Gastroesophageal sphincter (tissue), 3 donors: ENCODE measurements at regions not wholly inside any gene's neighbourhood (a gene's known extent, or its start where the extent isn't known, plus 50 kb on each side); places are given as distances from the start of the nearest gene placed in this dataset.

Source experiments
- CTCF ChIP-seq, 4 experiments: fragments of 200-600 bp in 2 of 4; fragments of 450-650 bp in 2 of 4; sonication (generic) in 1 of 4; IDR thresholded peaks; one replicate each; pipeline ENCODE4 v1.5.1; 2017 to 2019; ENCODE audit warnings: antibody characterized with exemption in 4 of 4, mild to moderate bottlenecking in 2 of 4, moderate library complexity in 2 of 4
- POLR2A ChIP-seq, 2 donors: fragments of 450-650 bp; IDR thresholded peaks; one replicate each; pipeline ENCODE4 v1.6.1; 2017; ENCODE audit warnings: antibody characterized with exemption in 2 of 2, mild to moderate bottlenecking in 2 of 2, moderate library complexity in 1 of 2
- POLR2AphosphoS5 ChIP-seq: sonication (generic); formaldehyde crosslinking; IDR thresholded peaks from one replicate; pipeline ENCODE4 v1.6.1; 2017; ENCODE audit warnings: antibody characterized with exemption

DNA sequence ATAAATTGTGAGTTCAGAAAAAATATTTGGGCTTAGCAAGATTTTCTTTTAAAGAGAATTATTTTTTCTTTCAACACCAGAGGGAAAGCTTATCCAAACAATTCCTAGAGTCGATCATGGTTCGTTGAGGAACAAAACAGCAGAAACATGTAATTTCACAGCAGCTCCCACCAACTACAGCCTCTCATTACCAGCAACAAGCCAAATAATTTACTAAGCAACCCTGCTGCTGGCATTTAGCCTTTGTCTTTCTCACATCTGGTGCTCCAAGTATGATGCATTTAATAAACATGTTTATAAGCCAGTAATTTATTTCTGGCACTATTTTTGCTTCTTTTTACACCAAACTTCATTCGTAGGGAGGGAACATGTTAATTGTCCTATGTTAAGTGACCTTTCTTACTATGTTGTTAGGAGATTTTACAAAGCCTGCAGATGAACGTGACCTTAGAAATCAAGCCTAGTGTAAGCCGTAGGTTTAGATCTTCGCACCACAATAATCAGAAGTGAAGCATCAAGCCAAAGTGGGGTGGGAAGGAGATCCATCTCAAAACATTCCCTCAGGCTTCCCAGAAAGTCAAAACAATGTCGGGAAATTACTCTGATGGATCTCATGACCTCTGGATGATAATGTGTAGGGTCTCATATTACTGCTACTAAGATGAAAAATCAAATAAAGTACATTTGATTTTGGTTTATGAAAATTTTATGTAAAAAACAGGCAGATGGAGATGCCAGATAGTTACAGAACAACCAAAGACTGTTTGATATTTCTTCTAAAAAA is 128.4 kb downstream of the RPAP3 start:
- TF ChIP-seq CTCF (IDR thresholded peaks at IDR 0.05) (no peak), POLR2A (IDR thresholded peaks at IDR 0.05) (no peak), POLR2AphosphoS5 (no peak)
